Upper lobe of left lung (tissue), 4 donors: ENCODE measurements at regions not wholly inside any gene's neighbourhood (a gene's known extent, or its start where the extent isn't known, plus 50 kb on each side); places are given as distances from the start of the nearest gene placed in this dataset.

Experiments used
- EP300 ChIP-seq, 4 donors: sonication (generic); formaldehyde crosslinking; IDR thresholded peaks; one replicate each; pipeline ENCODE4 v1.5.1; 2017; ENCODE audit warnings: antibody characterized with exemption in 4 of 4, control low read depth in 2 of 4
- POLR2AphosphoS5 ChIP-seq, 2 donors: sonication (generic); formaldehyde crosslinking; IDR thresholded peaks; one replicate each; pipeline ENCODE4 v1.5.1; 2017; ENCODE audit warnings: antibody characterized with exemption in 2 of 2

GRCh38 chr6:169332250-169332649 is 78.6 kb upstream of the THBS2 start:
- TF ChIP-seq EP300 (IDR thresholded peaks at IDR 0.05): no peak
- TF ChIP-seq POLR2AphosphoS5 (IDR thresholded peaks at IDR 0.05): no peak
